Breast epithelium (tissue), 4 donors: ENCODE measurements at regions not wholly inside any gene's neighbourhood (a gene's known extent, or its start where the extent isn't known, plus 50 kb on each side); places are given as distances from the start of the nearest gene placed in this dataset.

ENCODE experiments used
- DNase-seq, 2 donors: peaks; one replicate each; pipeline ENCODE4 v3.0.0-alpha.2; 2019; ENCODE audit warnings: low spot score in 2 of 2
- H3K27ac ChIP-seq, 2 donors: fragments of 200-600 bp; sonication (generic) in 1 of 2; one replicate each; pipeline ENCODE4 v1.5.1; 2016 to 2019; ENCODE audit warnings: mild to moderate bottlenecking in 1 of 2
- H3K27me3 ChIP-seq, 2 donors: fragments of 200-600 bp; sonication (generic) in 1 of 2; one replicate each; pipeline versions ENCODE4 v1.5.1 to v1.6.0; 2017 to 2019; ENCODE audit warnings: control low read depth in 1 of 2, mild to moderate bottlenecking in 1 of 2
- H3K36me3 ChIP-seq: fragments of 200-600 bp; one replicate; pipeline ENCODE4 v1.5.1; 2019
- H3K4me1 ChIP-seq, 2 donors: fragments of 200-600 bp; sonication (generic); one replicate each; pipeline ENCODE4 v1.5.1; 2016 to 2019; ENCODE audit warnings: control low read depth in 1 of 2
- H3K4me3 ChIP-seq, 3 donors: fragments of 200-600 bp; sonication (generic); 1 replicate in 2 of 3; 2 replicates in 1 of 3; pipeline ENCODE4 v1.5.1; 2016 to 2019; ENCODE audit warnings: mild to moderate bottlenecking in 3 of 3, moderate library complexity in 2 of 3
- H3K9me3 ChIP-seq, 2 donors: fragments of 200-600 bp; sonication (generic) in 1 of 2; one replicate each; pipeline ENCODE4 v1.5.1; 2016 to 2019; ENCODE audit warnings: control low read depth in 1 of 2
- CTCF ChIP-seq, 3 donors: fragments of 450-650 bp; IDR thresholded peaks; one replicate each; pipeline ENCODE4 v1.5.1; 2016 to 2017; ENCODE audit warnings: antibody characterized with exemption in 3 of 3, mild to moderate bottlenecking in 3 of 3, moderate library complexity in 3 of 3
- POLR2A ChIP-seq: fragments of 450-650 bp; IDR thresholded peaks from one replicate; pipeline ENCODE4 v1.6.1; 2016; ENCODE audit warnings: antibody characterized with exemption, mild to moderate bottlenecking, moderate library complexity
- POLR2AphosphoS5 ChIP-seq, 3 donors: sonication (generic); formaldehyde crosslinking; IDR thresholded peaks; one replicate each; pipeline ENCODE4 v1.6.1; 2017; ENCODE audit warnings: antibody characterized with exemption in 3 of 3
- intact Hi-C: fragments of 100-400 bp; cut with DNase I; formaldehyde crosslinking; loops from one replicate; pipeline ENCODE4 v1.15.1; 2023; ENCODE audit warnings: low total_unique reads

GRCh38 chr14:51533160-51533559 is 118.5 kb upstream of the FRMD6 start:
- TF ChIP-seq CTCF (IDR thresholded peaks at IDR 0.05) (no peak), POLR2AphosphoS5 (IDR thresholded peaks at IDR 0.05) (no peak), POLR2A (no peak)
- H3K27me3 ChIP-seq: no peaks in the 10 kb centered on the region
- H3K9me3 ChIP-seq: no peaks in the 10 kb centered on the region
- intact Hi-C loops: no loop called here
- H3K4me1 ChIP-seq: peaks cover 0 to 7% of the 10 kb centered on the region in 2 donors
- H3K36me3 ChIP-seq: no peaks in the 10 kb centered on the region
- DNase-seq: no peak
- H3K27ac ChIP-seq: peak overlapping the region; percentile 75 to 85
- no peak overlapping the region for H3K4me3 ChIP-seq

DNA sequence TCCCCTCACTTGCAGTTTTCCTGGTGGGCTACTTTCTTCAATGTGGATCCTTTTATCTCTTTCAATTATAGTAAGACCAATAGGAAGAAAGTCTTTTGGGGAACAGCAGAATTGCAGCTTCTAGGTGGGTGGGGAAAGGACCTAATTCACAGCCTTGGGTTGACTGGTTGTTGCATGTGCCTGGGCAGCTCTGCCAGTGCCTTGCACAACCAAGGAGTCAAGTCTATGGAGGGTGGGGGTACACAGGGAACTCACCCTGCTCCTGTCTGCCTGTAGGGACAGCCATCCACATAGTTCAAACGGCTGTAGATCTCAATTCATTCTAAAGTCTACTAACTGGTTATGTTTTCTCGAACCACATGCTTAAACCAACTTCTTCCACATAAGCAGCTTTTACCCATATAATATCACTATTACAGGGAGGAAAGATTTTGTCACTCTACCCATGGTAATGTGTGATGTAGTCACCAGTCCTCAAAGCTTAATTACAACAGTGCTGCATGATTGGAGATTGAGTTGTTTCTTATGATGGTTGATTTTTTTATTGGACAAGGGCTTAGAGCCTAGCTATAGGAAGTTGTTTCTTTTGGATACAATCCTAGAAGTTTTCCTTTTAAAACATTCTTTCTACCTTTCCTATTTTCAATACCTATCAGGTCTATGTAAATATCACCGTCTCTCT is 117.7 kb upstream of the FRMD6 start:
- peak overlapping the region; percentile 75 to 85 for H3K27ac ChIP-seq
- TF ChIP-seq POLR2A (no peak), POLR2AphosphoS5 (IDR thresholded peaks at IDR 0.05) (no peak), CTCF (IDR thresholded peaks at IDR 0.05) (no peak)
- no peak for DNase-seq
- H3K36me3 ChIP-seq: no peaks in the 10 kb centered on the region
- H3K4me3 ChIP-seq: no peak overlapping the region
- peaks cover 0 to 7% of the 10 kb centered on the region in 2 donors for H3K4me1 ChIP-seq
- no peaks in the 10 kb centered on the region for H3K27me3 ChIP-seq
- no peaks in the 10 kb centered on the region for H3K9me3 ChIP-seq
- intact Hi-C loops: no loop called here

DNA sequence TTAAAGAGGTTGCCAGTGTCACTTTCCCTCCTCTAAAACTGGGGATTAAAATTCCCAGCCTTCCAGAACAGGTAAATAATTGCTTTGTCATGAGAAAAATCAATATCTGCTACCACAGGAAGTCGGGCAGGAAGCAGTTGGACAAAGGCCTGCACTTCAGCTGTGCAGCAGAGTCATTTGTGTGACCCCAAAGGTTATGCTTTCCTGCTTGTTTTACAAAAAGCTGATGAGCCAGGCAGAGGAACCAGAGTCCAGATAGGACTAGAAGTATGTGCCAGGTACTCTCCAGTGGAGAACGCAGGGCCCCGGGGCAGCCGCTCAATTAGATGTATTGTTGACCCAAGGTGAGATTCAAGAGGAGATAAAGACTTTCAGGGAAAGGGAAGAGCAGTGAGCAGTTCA is 117.1 kb upstream of the FRMD6 start:
- TF ChIP-seq POLR2A (no peak), POLR2AphosphoS5 (IDR thresholded peaks at IDR 0.05) (no peak), CTCF (IDR thresholded peaks at IDR 0.05) (no peak)
- Histone ChIP-seq H3K4me3 (no peak overlapping the region), H3K36me3 (no peaks in the 10 kb centered on the region), H3K27ac (peak overlapping the region; percentile 75 to 85), H3K9me3 (no peaks in the 10 kb centered on the region), H3K27me3 (no peaks in the 10 kb centered on the region), H3K4me1 (peaks cover 0 to 7% of the 10 kb centered on the region in 2 donors)
- peak; percentile 77 to 85 for DNase-seq
- intact Hi-C loops: no loop called here

DNA sequence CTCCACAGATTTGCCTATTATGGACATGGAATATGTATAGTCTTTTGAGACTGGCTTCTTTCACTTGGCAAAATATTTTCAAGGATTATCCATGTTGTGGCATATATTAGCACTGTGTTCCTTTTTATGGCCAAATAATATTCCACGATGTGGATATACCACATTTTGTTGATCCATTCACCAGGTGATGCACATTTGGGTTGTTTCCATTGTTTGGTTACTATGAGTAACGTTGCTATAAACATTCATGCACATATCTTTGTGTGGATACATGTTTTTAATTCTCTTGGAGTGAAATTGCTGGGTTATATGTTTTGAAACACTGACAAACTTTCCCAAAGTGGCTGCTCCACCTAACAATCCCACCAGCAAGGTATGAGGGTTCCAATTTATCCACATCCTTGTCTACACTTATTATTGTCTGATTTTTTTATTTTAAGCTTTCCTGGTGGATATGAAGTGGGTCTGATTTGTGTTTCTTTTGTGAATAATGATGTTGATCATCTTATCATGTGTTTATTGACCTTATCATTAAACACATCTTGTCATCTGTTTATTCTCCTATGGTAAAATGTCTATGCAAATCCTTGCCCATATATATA is 116.2 kb upstream of the FRMD6 start:
- intact Hi-C loops: no loop called here
- Histone ChIP-seq H3K27me3 (no peaks in the 10 kb centered on the region), H3K36me3 (no peaks in the 10 kb centered on the region), H3K9me3 (no peaks in the 10 kb centered on the region), H3K4me1 (peaks cover 0 to 7% of the 10 kb centered on the region in 2 donors), H3K27ac (peak overlapping the region; percentile 75 to 85), H3K4me3 (no peak overlapping the region)
- TF ChIP-seq POLR2A (no peak), CTCF (IDR thresholded peaks at IDR 0.05) (no peak), POLR2AphosphoS5 (IDR thresholded peaks at IDR 0.05) (no peak)
- DNase-seq: no peak

DNA sequence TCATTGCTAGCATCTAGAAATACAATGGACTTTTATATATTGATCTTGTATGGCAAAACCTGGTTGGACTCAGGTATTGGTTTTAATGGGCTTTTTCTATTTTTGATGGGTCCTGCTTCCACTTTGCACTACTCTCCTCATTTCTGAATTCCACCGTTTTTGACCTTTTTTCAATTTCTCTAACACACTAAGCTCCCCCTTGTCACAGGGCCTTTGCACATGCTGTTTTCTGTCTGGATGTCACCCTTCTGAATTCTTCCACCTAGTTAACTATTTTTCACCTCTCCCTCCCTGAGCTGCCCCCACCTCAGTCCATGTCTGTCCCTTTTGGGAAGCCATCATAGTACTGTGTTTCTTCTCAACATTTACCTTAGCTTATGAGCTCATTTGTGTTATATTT is 112.7 kb upstream of the FRMD6 start:
- Histone ChIP-seq H3K9me3 (no peaks in the 10 kb centered on the region), H3K4me1 (peaks cover 0 to 7% of the 10 kb centered on the region in 2 donors)
- DNase-seq: no peak

More for the DNA sequence above, 112.7 kb upstream of the FRMD6 start:
- no peaks in the 10 kb centered on the region for H3K36me3 ChIP-seq
- no peaks in the 10 kb centered on the region for H3K27me3 ChIP-seq
- no peak overlapping the region for H3K4me3 ChIP-seq
- intact Hi-C loops: no loop called here
- H3K27ac ChIP-seq: peak overlapping the region; percentile 61 to 76
- TF ChIP-seq POLR2A: no peak
- no peak for TF ChIP-seq POLR2AphosphoS5 (IDR thresholded peaks at IDR 0.05)
- TF ChIP-seq CTCF (IDR thresholded peaks at IDR 0.05): no peak
